NOMO-1 treated with DMSO at 0.1 percent for 48 hours (cell line): ENCODE measurements at regions not wholly inside any gene's neighbourhood (a gene's known extent, or its start where the extent isn't known, plus 50 kb on each side); places are given as distances from the start of the nearest gene placed in this dataset.
"Not testable (repeated sequence)": the region's sequence is repeated elsewhere in the genome, so short reads cannot be mapped to it uniquely, and the experiment has no call there.

ENCODE experiments used
- DNase-seq: peaks from one replicate; lab custom pipeline; 2025; ENCODE audit not compliant: unreplicated experiment; lab: John Stamatoyannopoulos, UW

DNA sequence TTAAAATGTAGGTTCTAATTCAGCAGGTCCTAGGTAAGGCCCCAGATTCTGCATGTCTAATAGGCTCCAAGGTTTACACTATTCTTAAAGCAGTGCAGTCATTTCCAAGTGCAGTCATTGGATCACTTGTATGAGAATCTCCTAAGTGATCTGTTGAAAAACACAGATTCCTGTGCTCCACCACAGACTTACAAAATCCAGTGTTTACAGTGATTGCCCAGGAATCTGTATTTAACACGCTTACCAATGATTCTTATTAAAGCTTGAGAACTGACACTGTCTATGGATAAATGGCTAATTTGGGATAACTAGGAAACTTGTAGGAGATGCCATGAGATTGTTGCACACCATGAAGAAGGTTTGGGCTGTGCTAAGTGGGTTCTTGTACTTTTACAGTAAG is 104.6 kb upstream of the PLEKHG1 start:
- DNase-seq = no peak

DNA sequence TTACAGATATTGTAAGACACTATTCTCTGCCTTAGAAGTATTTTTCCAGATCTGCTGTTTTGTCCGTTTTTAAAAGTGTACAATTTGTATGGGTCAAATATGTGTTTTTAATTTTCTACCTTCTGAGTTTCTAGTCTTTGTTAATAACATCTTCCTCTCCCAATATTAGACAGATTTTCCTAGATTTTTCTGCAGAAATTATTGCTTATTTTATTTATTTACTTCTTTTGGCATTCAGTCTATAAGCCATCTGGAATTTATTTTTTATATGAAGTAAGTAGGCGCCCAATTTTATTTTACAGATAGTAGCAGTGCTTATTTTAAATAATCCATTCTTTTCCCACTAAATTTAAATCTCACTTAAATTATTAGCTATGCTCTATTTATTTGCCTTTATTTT is 103.1 kb upstream of the PLEKHG1 start:
- DNase-seq = no peak

DNA sequence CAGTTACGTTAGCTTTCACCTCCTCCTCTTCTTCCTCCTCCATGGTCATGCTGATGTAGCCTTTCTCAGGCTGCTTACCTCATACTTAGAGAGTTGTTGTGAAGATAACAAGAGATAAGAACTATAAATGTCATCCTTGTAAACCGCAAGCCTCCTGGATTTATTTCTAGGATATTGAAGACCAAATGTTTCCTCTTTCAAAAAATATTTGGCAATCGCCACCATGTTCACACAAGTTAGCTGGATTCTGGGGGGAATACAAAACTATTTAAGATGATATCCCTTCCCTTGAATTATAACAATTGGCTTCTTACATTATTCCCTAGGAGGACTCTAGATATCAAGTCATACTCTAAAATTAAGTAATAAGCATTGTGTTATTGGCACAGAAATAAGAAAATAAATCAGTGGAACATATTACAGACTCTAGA is 99.8 kb upstream of the PLEKHG1 start:
- DNase-seq = no peak

DNA sequence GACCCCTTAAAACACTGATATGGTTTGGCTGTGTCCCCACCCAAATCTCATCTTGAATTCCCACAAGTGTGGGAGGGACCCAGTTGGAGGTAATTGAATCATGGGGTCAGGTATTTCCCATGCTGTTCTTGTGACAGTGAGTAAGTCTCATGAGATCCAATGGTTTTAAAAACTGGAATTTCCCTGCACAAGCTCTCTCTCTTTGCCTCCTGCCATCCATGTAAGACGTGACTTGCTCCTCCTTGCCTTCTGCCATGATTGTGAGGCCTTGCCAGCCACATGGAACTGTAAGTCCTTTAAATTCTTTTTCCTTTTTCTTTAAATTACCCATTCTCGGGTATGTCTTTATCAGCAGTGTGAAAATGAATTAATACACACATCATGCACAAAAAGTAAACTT is 99.1 kb upstream of the PLEKHG1 start:
- DNase-seq = not testable (repeated sequence)

DNA sequence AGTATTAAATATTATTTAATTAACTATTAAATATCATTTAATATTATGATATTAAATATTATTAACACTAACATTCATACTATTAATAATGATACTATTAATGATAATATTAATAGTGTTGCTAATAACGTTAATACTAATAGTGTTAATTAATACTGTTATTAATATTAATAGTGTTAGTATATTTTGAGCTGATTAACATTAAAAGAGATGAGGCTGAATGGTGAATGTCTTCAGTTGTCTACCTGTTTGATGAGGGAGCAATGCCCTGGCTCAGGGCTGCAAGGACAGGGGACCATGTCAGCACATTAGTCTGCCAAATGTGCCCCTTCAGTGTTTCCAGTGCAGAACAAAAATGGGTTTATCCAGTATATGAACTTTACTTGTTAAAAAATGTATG is 96.6 kb upstream of the PLEKHG1 start:
- no peak for DNase-seq

DNA sequence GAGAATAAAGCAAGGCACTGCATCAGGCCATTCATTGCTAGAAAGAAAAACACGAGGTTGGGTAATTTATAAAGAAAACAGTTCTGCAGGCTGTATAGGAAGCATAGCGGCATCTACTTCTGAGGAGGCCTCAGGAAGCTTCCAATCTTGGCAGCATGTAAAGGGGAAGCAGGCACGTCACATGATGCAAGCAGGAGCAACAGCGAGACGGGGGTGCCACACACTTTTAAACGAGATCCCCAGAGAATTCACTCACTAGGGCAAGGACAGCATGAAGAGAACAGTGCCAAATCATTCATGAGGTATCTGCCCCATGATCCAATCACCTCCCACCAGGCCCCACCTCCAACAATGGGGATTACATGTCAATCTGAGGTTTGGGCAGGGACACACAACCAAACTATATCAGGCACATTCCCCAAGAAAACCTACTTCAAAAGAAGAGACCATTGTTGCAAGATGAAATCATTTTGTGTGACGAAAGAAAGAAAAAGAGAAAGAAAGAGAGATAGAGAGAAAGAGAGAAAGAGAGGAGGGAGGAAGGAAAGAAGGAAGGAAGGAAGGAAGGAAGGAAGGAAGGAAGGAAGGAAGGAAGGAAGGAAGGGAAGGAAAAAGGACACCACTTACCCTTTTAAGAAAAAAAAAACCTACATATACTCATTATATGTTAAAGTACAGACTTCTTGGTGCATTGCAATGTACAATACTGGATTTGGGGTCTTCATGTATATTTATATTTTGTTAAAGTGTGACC is 95.9 kb upstream of the PLEKHG1 start:
- DNase-seq = no peak

DNA sequence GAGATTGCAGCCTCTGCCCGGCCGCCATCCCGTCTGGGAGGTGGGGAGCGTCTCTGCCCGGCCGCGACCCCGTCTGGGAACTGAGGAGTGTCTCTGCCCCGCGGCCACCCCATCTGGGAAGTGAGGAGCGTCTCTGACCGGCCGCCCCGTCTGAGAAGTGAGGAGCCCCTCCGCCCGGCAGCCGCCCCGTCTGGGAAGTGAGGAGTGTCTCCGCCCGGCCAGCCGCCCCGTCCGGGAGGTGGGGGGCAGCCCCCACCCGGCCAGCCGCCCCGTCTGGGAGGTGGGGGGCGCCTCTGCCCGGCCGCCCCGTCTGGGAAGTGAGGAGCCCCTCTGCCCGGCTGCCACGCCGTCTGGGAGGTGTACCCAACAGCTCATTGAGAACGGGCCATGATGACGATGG is 92.3 kb upstream of the PLEKHG1 start:
- DNase-seq = not testable (repeated sequence)

DNA sequence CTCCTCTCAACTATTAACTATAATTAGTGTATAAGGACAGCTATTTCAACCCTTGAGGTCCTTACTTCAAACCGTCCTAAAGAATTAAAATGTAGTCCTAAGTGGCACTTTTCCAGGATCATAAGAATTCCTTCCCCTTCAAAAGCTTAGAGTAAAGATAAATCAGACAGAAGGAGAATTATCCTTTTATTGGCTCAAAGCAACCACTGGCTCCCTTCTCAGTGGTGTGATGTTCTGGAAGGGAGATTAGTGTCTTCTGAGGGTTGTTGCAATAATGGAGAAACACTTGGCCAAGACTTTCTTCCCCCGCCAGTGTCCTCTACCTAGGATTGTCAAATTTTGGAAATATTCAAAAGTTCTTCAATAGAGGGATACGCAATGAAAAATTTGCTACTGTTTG is 89.1 kb upstream of the PLEKHG1 start:
- DNase-seq = no peak

DNA sequence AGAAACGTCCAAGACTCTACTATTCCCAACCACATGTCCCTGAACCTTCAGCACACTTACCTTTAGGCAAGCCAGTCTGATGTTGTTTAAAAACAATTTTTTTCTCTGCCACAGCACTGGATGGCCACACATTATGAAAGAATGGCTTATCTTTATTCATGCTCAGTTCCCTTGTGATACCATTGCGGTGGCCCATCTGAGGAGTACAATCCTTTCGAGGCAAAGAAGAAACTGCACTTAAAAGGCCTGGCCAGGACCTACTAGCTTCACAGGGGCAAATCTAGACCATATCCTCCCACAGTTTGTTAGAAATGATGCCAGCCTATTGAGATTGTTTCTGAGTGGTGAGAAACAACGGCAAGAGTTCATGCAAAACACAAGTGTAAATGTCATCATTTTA is 88.4 kb upstream of the PLEKHG1 start:
- no peak for DNase-seq

DNA sequence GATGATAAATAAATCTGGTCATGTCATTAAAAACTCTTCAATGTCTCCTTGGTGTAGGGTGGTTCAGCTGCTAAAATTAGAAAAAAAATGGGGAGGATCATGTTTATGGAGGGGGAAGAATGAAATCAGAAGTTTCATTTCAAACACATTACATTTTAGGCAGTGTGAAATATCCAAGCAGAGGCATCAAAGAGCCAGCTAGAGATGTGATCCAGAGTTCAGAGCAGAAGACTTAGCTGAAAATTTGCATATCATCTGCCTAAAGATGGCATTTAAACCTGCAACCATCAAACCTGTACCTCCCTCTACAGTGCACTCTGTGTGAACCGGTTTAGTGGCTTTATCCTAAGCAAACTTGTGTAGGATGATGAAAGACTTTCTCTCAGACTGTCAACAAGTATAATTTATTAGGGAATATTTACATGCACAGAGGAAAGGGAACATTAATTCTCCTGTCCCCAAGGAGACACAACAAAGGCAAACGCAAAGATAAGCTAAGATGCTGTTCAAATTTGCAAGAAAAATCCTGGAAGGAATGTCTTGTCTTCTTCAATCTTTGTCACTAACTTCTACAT is 84.8 kb upstream of the PLEKHG1 start:
- no peak for DNase-seq

DNA sequence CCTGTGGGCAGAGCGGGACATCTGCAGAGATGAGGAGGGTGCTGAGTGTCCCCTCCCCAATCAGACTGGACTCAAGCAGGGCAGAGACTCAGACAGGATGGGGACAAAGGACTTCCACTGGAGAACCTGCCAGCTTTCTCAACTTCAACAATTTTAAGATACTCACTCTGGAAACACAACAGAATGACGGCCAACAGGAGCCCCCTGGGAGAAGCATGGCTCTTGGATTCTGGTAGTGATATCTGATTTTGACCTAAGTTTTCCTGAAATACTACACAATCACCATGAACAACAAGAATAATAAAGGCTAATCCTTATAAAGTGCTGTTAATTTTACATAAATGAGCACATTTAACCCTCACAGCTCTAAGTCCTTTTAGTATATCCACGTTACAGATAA is 83.5 kb upstream of the PLEKHG1 start:
- DNase-seq = no peak

DNA sequence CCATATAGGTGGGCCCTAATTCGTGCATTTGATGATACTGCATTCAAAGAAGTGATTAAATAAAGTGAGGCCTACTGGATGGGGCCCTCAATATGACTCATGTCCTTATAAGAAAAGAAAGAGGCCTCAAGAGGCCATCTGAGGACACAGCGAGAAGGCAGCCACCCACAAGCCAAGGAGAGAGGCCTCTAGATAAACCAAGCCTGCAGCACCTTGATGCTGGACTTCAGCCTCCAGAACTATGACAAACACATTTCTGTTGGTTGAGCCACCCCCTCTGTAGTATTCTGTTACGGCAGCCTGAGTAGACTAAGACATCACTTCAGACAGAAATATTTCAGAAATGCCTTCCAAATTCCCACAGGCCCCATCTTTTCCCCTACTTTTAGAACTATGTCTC is 82.5 kb upstream of the PLEKHG1 start:
- DNase-seq = no peak

DNA sequence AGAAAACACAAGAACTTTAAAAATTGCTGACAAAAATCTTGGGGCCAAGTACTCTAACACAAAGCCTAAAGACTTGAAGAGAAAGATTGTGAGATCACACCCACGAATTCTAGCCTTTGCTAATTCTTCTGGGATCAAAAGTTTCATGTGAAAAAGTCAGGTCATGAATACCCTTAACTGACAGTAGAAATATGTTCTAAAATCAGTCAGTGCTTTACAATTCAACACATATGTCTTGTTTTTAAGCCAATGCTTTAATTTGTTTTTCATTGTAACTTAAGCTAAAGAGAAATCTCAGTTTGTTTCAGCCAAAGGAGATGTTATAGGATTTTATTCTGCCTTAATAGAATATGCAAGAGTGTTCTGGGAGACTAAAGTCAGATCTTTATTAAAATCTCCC is 78.2 kb upstream of the PLEKHG1 start:
- DNase-seq = no peak

DNA sequence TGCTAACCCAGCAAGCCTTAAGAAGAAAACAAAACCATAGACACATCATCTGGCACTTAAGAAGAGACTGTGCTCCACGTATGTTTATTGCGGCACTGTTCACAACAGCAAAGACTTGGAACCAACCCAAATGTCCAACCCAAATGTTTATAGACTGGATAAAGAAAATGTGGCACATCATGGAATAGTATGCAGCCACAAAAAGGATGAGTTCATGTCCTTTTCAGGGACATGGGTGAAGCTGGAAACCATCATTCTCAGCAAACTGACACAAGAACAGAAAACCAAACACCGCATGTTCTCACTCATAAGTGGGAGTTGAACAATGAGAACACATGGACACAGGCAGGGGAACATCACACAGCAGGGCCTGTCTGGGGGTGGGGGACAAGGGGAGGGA is 76.5 kb upstream of the PLEKHG1 start:
- DNase-seq = not testable (repeated sequence)

DNA sequence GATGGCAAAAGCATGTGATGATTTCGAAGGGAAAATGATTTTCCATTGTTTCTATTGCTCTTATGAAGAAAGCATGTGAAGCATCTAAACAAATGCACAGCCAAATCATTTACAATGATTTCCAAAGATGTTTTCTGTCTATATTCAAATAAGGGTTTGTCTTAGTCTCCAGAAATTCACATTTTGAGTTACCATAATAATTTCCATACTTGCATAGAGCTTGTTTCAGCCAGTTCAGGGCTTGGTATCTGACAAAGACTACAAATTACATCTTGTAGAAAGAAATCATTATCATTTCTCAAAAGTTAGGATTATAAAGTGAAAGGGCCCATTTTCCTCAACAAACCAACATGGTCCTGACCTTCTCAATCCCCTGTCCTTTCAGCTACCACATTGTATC is 74.4 kb upstream of the PLEKHG1 start:
- DNase-seq = no peak

DNA sequence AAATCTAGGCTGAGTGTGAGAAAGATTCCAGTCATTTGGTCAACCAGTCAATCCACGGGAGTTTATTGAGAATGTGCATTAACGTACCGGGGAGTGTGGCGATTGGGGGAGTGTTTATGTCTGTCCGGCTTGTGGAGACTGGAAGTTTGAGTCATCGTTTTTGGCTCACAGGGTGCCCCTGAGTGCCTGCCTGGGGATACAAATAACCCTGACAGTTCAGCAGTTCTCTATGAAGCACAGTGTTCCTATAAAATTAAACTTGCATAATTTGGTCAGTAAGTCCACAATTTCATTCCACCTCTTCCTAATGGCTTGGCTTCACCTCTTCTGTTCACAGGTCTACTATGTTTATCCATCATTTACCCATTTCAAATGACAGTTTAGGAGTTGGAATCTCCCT is 72.6 kb upstream of the PLEKHG1 start:
- no peak for DNase-seq

DNA sequence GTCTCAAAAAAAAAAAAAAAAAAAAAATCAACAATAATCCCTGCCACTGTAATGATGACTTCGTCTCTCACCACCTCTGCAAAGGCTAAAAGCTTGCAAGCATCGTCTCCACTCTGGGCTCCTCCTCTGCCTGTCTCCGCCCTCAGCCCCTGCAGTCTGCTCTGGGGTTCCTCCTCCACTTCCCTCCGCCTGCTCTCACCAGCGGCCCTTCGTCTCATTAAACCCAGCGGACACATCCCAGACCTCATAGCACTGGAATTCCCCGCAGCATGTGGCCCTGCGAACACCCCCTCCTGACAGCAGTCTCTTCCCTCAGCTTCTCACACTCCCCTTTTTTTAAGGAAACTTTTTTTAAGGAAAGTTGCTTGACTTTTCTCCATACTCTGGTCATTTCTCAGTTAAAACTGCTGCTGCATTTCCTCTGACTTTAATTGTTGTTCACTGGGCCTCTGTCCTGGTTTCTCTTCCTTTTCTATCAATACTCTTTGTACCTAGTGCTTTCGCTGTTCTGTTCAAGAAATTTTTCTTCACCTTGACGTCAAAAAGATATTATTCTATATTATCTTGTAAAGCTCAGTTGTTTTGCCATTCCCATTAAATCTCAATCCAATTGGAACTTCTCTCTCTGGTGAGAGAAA is 70.9 kb upstream of the PLEKHG1 start:
- peak; percentile 54 for DNase-seq

DNA sequence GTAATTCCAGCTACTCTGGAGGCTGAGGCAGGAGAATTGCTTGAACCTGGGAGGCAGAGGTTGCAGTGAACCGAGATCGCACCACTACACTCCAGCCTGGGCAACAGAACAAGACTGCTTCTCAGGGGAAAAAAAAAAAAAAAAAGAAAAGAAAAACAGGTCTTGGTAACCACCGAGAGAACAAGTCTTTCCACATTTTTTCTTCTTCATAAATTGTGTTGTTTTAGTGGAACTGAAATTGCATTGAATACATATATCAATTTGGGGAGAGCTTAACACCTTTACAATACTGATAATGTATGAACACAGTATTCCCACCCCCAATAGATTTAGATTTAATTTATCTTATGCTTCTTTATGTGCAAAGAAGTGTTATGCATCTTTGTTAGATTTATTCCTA is 70.0 kb upstream of the PLEKHG1 start:
- DNase-seq = no peak

DNA sequence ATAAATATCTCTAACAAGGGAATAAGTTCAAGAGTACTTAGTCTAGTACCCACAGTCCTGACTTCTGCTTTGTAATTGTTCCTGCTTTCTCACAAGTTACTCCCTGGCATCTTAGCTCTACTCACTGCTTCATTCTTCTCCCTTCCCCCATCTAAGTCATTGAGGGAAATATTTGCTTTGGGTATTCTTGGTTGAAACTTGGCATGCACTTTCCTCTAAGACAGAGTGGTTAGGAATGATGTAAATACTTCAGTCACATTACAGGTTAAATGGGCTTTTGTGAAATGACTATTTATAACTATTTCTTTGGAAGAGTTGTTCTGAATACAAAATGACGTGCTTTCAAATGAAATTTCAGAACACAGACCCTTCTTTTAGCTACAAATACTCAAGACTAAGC is 67.7 kb upstream of the PLEKHG1 start:
- no peak for DNase-seq

DNA sequence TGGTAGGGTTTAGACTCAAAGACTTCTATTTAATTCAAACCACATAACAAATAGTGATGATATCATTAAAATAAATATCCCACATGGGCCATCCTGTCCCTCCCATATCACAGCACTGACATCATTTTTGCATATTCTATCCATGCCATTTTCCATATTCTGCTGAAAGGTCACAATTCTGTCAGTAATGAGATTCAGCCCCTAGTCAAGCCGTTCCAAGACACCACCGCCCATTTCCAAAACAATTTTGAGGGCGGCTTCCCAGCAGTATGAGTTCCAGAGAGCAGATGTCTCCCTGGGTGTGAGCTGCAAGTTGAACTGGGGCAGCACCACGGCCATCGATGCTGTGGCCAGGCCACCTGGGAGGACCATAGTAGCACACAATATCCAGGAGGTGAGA is 65.1 kb upstream of the PLEKHG1 start:
- no peak for DNase-seq

DNA sequence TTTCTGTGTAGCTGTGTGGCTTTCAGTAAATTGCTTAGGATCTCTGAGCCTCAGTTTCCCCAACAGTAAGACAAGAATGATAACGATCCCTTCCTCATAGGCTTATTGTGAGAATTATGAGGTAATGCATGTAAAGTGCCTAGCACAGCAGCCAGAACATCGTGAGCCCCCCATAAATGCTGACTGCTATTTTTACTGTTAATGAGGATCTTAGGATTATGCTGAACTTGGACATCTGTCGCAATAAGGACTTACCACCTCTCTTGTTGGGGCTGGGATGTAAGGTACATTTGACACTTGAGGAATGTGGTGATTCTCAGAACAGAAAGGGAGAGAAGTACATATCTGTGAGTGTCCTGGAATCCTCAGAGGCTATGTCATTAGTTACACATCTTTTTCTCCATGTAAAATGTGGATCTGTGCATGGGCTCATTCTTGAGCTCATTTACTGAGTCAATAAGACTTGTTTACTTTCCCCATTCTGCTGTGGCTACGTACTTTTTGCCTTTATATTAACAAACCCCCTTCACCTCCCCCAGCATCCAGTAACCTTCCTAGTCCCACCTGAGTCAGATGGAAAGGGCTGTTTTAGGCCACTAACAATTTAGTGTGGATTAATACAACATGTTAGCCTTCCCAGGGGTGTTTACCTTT is 64.4 kb upstream of the PLEKHG1 start:
- DNase-seq = no peak

DNA sequence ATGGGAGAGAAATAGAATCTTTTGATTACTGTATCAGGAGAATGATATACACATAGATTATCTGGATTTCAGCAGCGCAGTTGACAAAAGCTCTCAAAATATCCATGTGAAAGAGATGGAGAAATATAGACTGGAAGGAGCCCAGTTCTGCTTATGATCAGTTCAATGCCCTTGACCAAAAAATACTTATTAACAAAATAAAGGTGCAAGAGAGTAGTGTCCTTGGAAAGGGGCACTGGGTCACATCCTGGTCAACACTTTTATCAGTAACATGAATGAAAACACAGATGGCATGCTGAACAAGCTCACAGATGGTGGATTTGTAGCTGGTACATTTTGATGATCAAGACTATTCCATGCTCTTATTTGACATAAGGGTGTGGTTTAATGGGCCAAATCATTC is 63.9 kb upstream of the PLEKHG1 start:
- no peak for DNase-seq
